ENCODE measurements at regions not wholly inside any gene's neighbourhood (a gene's known extent, or its start where the extent isn't known, plus 50 kb on each side); places are given as distances from the start of the nearest gene placed in this dataset.
A peak's percentile ranks its signal among the peaks of the same experiment; 100 is the strongest.

DNA sequence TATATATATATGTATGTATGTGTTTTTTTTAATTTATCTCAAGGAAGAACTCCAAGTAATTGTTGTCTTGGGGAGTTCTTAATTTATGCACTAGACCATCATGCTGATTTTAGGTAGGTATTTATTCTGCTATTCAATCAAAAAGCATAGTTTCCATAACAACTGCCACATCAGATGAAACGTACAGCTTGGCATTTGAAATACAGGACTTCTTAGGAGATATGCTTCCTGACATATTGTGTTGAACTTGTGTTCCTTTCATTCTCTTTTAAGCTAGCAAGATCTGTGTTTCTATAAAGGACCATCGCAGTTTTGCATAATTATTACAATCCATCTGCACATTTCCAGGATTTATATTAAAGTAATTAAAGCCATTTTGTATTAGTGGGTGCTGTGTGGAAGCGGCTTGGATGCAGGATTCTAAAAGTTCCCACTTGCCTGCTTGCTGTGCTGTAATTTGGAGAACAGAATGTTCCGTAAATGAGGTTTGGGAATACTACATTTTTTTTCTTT is 343.5 kb upstream of the FANCL start:
- Mint-ChIP-seq H3K4me1 (ENCODE audit: unreplicated experiment) (no peaks in the 10 kb centered on the region), H3K27me3 (ENCODE audit: unreplicated experiment) (no peaks in the 10 kb centered on the region), H3K9me3 (ENCODE audit: unreplicated experiment) (no peaks in the 10 kb centered on the region), H3K36me3 (ENCODE audit: low read depth, unreplicated experiment) (no peaks in the 10 kb centered on the region), H3K27ac (ENCODE audit: unreplicated experiment) (no peak overlapping the region), H3K4me3 (ENCODE audit: unreplicated experiment) (no peak overlapping the region)
- DNase-seq (ENCODE audit: low spot score): no peak
- TF ChIP-seq, protein P1, sequence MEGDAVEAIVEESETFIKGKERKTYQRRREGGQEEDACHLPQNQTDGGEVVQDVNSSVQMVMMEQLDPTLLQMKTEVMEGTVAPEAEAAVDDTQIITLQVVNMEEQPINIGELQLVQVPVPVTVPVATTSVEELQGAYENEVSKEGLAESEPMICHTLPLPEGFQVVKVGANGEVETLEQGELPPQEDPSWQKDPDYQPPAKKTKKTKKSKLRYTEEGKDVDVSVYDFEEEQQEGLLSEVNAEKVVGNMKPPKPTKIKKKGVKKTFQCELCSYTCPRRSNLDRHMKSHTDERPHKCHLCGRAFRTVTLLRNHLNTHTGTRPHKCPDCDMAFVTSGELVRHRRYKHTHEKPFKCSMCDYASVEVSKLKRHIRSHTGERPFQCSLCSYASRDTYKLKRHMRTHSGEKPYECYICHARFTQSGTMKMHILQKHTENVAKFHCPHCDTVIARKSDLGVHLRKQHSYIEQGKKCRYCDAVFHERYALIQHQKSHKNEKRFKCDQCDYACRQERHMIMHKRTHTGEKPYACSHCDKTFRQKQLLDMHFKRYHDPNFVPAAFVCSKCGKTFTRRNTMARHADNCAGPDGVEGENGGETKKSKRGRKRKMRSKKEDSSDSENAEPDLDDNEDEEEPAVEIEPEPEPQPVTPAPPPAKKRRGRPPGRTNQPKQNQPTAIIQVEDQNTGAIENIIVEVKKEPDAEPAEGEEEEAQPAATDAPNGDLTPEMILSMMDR (IDR thresholded peaks at IDR 0.05; ENCODE audit: unreplicated experiment): no peak

DNA sequence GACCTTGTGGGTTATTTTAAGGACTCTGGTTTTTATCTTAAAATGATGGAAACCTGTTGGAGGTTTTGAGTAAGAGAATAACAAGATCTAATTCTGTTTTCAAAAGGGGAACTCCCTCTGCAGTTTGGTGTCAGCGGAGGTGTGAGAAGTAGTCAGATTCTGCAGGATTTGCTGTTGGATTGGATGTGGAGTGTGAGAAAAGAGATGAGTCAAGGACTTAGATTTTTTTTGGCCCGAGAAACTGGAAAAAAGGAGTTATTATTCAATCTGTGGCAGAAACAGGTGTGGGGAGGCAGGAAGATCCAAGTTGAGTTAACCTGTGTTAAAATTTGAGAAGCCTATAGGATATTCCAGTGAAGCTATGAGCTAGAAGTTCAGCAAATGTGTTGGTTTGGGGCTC is 337.2 kb upstream of the FANCL start:
- no peaks in the 10 kb centered on the region for H3K27me3 Mint-ChIP-seq (ENCODE audit: unreplicated experiment)
- no peaks in the 10 kb centered on the region for H3K9me3 Mint-ChIP-seq (ENCODE audit: unreplicated experiment)
- no peaks in the 10 kb centered on the region for H3K4me1 Mint-ChIP-seq (ENCODE audit: unreplicated experiment)

DNA sequence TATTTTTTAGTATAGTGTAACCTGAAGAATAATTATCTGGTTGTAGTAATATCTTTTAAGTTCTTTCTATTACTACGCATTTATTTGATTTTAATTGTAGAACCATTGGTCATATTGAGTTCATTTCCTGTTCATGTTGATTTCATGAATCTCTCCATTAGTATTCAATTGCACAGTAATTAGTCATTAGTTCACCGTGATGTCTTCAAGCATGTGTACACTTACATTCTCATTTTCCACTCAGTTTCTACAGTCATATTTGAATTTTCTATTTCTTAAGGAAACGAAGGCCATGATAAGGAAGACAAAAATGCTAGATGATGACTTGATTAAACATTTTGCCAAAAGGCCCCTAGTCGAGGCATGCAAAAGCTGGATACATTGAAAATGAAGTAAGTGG is 333.7 kb upstream of the FANCL start:
- Mint-ChIP-seq H3K27me3 (ENCODE audit: unreplicated experiment) (no peaks in the 10 kb centered on the region), H3K4me1 (ENCODE audit: unreplicated experiment) (no peaks in the 10 kb centered on the region), H3K9me3 (ENCODE audit: unreplicated experiment) (no peaks in the 10 kb centered on the region), H3K4me3 (ENCODE audit: unreplicated experiment) (no peak overlapping the region), H3K27ac (ENCODE audit: unreplicated experiment) (no peak overlapping the region), H3K36me3 (ENCODE audit: low read depth, unreplicated experiment) (no peaks in the 10 kb centered on the region)
- no peak for DNase-seq (ENCODE audit: low spot score)
- TF ChIP-seq, protein P1 (IDR thresholded peaks at IDR 0.05; ENCODE audit: unreplicated experiment): no peak

More for the DNA sequence above, 337.2 kb upstream of the FANCL start:
- Mint-ChIP-seq H3K27ac (ENCODE audit: unreplicated experiment) (no peak overlapping the region), H3K36me3 (ENCODE audit: low read depth, unreplicated experiment) (no peaks in the 10 kb centered on the region), H3K4me3 (ENCODE audit: unreplicated experiment) (no peak overlapping the region)
- TF ChIP-seq, protein P1 (IDR thresholded peaks at IDR 0.05; ENCODE audit: unreplicated experiment): no peak
- no peak for DNase-seq (ENCODE audit: low spot score)

DNA sequence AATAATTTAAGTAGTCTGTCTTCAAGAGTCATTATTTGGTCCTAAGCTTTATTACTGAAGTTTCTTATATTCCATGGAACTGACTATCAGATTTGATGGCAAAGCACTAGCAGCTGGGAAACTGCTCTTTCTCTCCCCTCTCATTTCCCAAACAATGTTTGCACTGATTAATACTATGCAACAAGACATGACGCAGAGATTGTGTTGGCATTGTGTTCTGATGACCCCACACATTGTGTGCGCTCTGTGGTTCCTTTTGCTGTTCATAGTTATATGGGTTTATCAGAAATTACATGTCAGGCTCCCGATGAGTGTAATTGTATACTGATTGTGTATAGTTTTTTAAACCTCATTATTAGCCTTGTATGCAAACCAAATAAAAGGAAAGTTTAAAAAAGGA is 331.6 kb upstream of the FANCL start:
- no peak overlapping the region for H3K4me3 Mint-ChIP-seq (ENCODE audit: unreplicated experiment)
- TF ChIP-seq, protein P1 (IDR thresholded peaks at IDR 0.05; ENCODE audit: unreplicated experiment): no peak
- no peaks in the 10 kb centered on the region for H3K9me3 Mint-ChIP-seq (ENCODE audit: unreplicated experiment)
- no peaks in the 10 kb centered on the region for H3K27me3 Mint-ChIP-seq (ENCODE audit: unreplicated experiment)
- no peaks in the 10 kb centered on the region for H3K36me3 Mint-ChIP-seq (ENCODE audit: low read depth, unreplicated experiment)
- no peaks in the 10 kb centered on the region for H3K4me1 Mint-ChIP-seq (ENCODE audit: unreplicated experiment)
- DNase-seq (ENCODE audit: low spot score): no peak
- no peak overlapping the region for H3K27ac Mint-ChIP-seq (ENCODE audit: unreplicated experiment)

DNA sequence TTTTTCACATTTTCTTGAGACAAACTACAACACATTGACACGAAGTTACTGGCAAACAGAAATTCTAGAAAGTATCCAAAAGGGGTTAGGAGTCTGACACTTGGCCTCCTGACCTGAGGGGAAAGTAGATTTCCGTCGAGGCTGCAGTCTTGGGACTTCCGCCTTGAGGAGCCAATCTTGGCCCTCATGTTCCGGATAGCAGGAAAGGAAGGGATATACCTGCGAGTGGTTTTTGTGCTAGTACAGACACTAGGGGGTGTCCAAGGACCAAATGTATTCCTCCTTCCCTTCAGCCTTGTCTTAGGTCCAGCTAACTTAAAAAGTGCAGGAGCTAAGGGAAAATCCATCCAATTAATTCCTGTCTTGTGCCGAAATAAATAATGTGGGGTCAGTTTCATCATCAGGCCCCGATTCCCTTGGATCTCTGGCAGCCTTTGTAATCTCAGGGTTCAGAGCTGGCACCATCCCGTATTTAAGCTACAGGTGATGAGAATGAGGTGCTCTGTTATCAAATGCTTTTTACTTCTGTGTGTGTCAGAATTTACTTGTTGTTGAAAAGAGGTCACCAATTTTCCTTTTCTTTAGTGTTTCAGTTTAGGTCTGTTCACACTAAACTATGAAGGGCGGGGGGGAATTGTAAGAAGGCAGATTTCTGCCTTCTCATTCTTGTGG is 330.2 kb upstream of the FANCL start:
- TF ChIP-seq, protein P1 (IDR thresholded peaks at IDR 0.05; ENCODE audit: unreplicated experiment): peak; percentile 46
- no peak overlapping the region for H3K4me3 Mint-ChIP-seq (ENCODE audit: unreplicated experiment)
- H3K36me3 Mint-ChIP-seq (ENCODE audit: low read depth, unreplicated experiment): no peaks in the 10 kb centered on the region
- no peak overlapping the region for H3K27ac Mint-ChIP-seq (ENCODE audit: unreplicated experiment)
- H3K9me3 Mint-ChIP-seq (ENCODE audit: unreplicated experiment): no peaks in the 10 kb centered on the region
- H3K4me1 Mint-ChIP-seq (ENCODE audit: unreplicated experiment): no peaks in the 10 kb centered on the region
- peak; percentile 52 for DNase-seq (ENCODE audit: low spot score)
- H3K27me3 Mint-ChIP-seq (ENCODE audit: unreplicated experiment): no peaks in the 10 kb centered on the region
